Stimulated activated CD8-positive, alpha-beta memory T cell treated with anti-CD3 and anti-CD28 coated beads, Interleukin-2, amount 100 ng/mL, for 48 hours (primary cell): ENCODE measurements at regions not wholly inside any gene's neighbourhood (a gene's known extent, or its start where the extent isn't known, plus 50 kb on each side); places are given as distances from the start of the nearest gene placed in this dataset.

Source experiments
- DNase-seq, 2 donors: peaks; one replicate each; pipeline ENCODE4 v3.0.0-alpha.2; 2020; ENCODE audit warnings: low read depth in 2 of 2

DNA sequence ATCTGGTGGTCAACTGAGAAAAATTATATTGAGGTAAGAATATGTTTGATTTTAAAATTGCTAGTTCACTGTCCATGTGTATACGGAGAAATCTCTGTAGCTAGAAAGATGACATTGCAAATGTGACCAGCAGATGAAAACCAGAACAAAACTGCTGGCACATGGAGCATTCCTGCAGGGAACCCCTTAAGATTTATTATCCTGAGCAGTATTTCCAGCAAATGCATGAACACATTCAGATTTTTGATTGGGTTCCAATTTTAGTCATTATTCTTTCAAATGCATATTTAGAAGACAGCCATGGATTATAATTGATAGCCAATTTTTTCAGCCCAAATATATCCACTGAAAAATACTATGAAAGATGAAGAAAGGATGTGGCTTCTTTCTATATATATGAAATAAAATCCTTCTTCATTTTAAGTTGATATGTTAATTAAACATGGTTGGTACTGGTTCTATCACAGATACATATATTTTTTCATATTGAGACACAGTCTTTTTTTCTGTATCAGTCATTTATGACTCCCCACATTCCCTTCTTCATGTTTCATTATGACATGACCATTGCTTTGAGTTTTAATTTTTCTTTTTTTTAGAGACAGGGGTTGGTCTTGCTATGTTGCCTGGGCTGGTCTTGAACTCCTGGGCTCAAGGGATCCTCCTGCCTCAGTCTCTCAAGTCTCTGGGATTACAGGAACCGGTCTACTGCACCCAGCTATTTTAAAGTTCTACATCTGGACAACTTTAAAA, 376.5 kb downstream of the KLF12 start:
- DNase-seq, result no peak

DNA sequence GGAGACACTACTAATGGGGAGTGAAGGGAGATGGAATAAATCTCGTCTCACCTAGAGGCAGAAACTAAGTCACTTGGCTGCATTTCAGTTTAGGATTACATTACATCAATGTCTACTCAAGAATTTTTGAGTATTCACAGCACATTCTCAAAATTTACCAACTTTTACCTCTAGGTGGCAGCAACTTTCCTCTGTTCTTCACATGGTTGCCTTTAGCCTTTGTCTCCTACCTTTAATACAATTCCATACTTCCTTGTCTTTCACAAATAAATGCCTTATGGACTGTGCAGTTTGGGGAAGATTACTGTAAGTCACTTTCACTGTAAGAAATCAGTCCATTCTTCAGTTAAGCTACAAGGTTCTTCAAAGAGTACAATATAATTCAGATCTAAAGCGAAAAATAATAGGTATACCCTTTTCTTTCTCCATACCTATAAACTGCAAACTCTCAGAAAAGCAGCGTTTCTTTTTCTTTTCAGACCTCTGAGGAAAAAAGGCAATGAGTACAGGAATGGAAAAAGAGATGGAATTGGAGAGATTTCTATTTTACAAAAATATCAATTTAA, 379.4 kb downstream of the KLF12 start:
- no peak for DNase-seq

DNA sequence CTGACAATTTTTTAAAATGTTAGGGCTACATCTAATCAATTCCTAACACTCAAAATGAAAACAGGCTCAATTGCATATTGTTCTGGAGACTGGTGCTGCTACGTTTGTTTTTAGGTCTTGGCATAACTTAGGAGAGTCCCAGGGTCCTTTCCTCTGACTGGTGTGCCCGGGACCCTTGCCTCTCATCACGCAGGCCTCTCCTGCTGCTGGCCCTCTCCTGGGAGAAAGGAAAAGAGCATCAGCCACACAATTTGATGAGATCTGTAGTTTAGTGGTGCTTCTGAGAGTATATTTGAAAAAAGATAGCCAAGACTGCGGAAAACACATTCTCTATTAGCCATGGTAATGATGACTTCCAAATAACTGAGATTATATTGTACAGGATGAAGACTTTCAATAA, 380.0 kb downstream of the KLF12 start:
- no peak for DNase-seq

DNA sequence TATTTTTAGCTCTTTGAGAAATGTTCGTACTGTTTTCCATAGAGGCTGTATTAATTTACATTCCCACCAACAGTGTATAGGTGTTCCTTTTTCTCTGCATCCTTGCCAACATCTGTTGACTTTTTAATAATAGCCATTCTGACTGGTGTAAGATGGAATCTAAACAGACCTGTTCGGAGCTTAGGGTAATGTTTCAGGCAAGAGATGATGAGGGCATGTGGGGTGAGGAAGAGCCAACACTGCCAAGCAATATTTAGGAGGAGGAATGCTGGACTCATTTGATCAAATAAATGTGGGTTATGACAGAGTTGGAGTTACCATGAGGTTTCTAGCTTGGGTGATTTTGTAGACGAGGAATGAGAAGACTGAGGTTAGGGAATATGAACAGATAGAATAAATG, 382.9 kb downstream of the KLF12 start:
- no peak for DNase-seq

DNA sequence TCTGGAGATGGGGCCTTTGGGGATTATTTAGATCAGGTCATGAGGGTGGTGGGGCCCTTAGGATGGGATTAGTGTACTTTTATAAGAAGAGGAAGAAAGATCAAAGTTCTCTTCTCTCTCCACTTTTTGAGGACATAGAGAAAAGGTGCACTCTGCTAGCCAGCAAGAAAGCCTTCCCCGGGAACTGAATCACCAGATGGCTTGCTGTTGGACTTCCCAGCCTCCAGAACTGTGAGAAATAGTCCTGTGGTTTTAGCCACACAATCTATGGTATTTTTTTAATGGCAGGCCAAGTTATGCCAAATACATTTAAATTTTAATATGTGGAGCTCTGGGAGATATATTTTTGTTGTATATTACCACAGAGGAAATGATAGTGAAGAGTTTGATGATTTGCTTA, 385.8 kb downstream of the KLF12 start:
- no peak for DNase-seq

DNA sequence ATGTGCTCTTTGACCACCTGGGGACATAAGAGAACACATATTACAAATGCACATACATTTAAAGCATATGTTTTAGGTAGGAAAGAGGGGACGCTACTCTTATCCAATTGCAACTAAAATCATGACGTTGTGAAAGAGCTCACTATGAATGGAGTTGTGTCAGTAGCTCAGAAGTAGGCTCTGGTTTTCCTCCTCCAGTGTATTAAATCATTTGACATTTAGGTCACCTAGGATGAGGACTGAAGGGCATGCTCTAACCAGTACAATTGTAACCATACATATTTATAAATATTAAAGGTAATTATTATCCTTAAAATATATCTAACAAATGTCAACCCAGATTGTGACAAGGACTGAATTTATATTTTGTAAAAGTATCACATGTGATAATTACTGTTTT, 389.0 kb downstream of the KLF12 start:
- DNase-seq, result no peak

DNA sequence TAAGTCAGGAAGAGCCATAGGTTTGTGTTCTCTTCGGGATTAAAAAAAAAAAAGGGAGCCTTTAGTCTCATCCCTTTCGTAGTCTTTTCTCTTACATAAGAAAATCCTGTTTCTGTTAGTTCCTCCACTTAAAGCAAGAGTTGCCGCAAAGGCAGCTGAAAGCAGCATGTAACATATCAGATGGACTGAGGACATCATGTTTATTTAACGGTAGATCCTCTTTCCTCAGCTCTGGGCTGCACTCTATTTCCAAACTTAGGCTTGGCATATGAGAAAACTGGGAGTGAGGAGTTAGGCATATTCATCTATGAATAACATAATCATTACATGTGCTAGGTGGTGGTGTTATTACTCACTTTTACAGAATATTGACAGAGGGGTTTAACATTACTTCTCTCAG, 391.2 kb downstream of the KLF12 start:
- DNase-seq, result no peak

DNA sequence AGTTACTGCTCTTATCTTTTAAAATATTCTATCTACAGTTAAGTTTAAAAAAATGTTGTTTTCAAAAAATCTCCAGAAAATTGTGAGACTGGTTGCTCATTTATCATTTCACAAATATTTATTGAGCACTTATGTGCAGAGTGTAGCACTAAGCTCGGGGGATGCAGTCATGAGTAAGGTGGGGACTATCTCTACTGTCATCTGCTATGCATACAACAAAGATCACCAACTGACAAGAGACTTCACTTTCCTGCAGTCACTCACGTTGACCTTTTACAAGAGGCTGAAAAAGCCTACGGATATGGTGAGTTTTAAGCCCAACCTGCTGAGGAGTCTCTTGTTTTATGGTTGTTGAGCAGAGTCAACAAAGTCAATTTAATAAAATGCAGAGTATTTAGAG, 392.5 kb downstream of the KLF12 start:
- DNase-seq, result no peak

DNA sequence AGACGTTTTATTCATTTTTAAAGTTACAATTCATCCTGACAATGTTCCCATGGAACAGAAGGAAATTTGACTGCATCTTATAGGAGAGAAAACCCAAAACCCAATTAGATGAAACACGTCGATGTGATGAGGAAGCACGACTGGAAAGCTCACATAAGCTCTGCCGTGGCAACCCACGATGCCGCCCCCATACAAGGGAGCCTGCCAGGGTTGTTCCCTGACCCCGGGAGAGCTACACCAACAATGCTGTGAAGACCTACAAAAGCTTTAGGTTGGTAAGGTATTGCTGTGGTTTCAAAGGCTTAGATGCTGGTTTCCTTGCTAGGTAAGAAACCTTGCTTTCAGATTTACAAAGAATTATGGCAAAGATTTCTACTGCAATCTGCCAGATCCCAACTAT, 393.1 kb downstream of the KLF12 start:
- no peak for DNase-seq

DNA sequence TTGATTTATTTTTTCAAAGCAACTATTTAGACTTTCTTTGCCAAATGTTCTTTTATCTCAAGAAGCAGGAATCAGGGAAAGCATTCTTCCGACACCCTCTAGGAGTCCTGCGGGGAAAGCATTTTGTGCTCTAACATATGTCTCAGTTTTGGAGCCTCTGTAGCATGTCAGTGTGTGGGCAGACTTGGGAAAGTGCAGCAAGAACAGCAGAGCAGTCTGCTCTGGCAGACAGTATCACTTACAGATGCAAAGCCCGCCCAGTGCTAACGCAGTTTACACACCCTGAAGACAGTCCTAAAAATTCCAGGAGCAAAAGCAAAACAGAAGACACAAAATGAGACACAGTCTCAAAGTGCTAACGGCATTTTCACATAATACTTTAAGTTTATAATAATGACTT, 393.5 kb downstream of the KLF12 start:
- DNase-seq, result no peak

DNA sequence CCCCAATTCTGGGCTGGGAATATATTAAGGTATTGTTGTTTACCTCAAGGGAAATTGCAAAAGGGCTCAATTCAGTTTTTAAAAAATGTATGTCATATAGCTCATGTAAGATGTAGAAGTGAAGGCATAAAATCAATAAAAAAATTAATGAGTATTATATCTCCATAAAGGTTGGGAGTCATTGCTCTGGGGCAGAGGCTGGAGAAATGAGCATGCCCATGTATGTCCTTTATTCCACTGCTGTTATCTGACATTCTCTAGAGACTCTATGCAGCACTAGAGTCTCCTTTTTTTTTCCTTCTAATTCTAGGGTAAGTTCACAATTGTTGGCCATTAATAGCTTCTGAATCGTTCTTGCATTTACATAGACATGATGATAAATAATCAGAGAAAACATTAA, 394.8 kb downstream of the KLF12 start:
- DNase-seq, result no peak

DNA sequence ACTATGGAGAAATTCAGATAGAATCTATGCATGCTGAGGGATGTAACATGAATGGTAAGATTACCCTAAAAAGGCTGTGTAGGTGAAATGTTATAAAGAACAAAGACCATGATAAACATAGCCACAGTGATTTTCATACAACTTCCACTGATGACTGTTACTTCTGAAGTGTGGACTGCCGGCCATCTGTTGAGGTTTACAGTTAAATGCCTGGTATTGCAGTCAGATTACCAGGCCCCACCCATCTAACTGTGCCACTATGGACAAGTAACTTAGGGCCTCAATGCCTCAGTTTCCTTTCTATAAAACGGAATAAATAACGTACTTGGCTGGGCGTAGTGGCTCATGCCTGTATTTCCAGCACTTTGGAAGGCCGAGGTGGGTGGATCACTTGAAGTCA, 395.6 kb downstream of the KLF12 start:
- DNase-seq, result no peak

DNA sequence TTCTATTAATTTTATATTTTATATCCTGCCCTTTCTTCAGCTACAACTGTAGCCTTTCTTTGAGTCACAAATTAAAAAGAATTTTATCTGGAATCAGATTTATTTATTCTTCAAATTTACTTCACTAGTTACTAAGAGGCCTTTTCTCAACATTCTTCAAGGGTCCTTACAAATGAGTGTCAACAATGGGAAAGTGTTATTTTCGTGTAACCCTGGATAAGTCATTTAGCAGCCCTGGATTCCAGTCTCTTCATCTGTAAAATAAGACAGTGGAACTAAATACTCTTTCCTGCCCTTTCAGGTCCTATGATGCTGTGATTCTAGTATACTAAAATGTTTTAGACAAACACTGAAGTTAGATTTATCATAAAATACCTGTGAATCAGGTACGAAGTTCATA, 397.0 kb downstream of the KLF12 start:
- DNase-seq, result no peak

DNA sequence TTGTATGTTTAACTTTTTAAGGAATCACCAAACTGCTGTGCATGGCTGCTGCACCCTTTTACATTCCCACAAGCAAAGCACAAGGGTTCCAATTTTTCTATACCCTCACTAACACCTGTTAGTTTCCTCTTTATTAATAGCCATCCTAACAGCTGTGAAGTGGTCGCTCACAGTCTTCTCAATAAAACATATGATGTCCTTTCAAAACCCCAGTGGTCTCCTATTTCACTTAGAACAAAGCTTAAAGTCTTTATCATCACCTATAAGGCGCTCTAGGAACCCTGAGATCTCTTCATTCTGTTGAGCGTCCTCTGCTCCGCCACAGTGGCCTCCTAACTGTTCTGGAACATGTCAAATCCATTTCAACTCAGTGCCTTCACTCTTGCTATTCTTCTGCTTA, 400.5 kb downstream of the KLF12 start:
- DNase-seq, result no peak

DNA sequence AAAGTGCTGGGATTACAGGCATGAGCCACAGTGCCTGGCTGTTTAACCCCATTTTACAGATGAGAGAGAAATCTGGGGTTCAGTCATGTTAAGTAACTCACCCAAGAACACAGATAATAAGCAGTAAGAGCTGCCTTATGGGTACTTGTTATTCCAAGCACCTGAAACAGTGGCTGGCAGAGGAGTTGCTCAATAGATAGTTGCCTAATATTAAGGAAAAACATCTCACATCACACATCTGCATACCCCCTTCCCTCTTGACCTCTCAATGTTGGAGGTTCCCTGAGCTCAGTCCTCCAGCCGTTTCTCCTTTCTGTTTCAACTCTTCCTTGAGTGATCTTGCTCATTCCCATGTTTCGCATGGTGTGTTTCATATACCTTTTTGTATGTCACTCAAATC, 401.9 kb downstream of the KLF12 start:
- no peak for DNase-seq

DNA sequence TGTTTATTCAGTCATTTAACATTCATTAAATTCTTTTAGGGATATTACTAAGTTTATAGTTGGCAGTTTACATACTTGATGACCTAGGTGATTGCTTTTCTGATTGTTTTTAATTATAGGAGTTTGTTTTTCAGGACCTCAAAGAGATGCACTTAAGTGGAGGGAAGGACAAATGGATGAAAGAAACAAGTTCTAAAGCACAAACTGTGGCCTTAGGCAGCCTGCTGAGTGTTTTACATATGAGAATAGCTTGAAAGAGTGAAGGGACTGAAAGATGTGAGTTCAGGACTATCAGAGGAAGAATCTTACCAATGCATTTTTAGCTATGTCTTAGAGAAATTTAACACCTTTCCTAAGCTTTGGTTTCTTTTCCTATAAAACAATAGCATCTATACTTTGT, 402.6 kb downstream of the KLF12 start:
- no peak for DNase-seq

DNA sequence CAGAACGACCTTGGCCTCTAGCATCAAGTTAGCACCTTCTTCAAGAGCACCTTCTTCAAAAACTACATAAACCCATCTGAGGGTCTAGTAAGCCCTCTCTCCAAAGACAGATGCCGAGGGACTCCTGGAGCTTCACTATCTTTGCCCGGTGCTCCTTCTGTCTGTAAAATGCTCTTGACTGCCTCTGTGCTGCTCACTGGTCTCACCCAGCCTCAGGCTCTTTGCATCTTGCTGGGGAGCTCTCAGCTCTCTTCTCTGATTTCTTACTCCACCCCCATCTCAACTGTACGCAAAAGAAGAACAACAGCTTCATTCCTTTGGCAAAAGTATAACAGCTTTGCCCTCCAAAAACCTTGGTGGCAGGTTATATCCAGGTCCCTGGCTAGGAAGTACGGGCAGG, 404.2 kb downstream of the KLF12 start:
- no peak for DNase-seq

DNA sequence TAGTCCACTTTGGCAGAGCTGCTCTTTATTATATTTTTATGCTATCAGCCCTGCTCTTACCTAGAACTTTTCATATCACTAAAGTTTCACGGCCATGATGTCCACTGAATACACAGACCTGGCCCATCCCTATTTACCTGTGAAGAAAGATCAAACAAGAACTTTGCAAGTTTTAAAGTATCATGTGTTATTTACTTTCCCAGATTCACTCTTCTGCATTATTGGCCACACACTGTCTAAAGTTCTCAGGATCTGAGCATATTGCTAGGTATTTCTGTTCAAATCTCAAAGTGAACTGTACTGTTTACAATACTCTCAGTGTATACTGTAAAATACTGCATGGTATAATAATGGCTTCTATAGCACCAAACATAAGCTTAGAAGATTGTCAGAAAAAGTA, 405.2 kb downstream of the KLF12 start:
- no peak for DNase-seq

DNA sequence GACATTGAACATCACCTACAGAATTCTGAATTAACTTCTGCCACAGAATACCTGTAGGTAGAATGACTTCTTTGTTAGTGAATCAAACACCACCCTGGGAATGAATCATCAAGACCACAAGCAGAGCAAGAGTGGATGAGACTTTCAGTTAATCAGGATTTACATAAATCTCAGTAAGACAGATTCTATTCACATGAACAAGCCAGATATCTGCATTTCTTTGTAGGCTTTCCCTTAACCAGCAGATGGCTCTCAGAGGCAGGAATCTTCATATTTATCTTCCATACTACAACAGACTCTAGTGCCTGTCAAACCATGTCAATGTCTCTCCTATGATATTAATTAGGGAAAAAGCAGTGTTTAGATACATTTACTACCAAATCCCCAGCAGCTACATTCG, 412.1 kb downstream of the KLF12 start:
- DNase-seq, result no peak

DNA sequence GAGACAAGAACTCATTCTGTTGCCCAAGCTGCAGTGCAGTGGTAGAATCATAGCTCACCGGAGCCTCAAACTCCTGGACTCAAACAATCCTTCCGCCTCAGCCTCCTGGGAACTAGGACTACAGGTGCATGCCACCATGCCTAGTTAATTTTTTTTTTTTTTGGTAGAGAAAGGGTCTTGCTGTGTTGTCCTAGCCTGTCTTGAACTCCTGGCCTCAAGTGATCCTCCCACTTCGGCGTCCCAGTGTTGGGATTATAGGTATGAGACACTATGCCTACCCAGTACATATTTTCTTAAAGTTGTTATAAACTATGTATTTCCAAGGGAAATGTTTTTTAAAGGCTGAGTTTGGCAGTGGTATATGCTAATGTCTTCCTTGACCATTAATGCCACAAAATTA, 412.6 kb downstream of the KLF12 start:
- DNase-seq, result no peak

DNA sequence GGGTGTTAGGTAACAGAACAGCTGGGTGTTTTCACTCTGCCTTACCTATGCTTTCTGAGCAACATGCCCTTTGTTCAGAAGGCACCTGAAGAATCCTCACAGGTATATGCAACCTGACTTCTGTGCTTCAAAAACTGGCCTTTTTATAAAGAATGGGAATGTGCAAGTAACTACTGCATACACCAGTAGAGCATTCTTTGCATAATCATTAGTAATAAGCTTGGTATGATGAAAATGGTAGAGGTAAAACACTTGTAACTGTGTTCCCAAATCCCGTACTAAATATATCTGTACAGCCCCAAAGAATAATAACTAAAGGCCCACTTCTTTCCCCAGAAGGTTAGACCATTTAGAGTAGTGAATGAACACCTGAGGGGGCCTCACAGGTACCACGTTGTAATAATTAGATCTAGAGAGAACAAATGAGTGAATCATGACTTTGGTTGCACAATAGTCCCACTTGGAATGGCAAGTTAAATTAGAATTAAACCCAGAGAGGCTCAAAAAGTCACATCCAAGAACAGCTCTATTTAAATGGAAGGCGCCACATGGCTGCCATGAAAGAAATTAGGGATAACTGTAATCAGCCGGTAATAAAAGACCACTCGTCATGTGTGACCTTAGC, 413.9 kb downstream of the KLF12 start:
- no peak for DNase-seq

DNA sequence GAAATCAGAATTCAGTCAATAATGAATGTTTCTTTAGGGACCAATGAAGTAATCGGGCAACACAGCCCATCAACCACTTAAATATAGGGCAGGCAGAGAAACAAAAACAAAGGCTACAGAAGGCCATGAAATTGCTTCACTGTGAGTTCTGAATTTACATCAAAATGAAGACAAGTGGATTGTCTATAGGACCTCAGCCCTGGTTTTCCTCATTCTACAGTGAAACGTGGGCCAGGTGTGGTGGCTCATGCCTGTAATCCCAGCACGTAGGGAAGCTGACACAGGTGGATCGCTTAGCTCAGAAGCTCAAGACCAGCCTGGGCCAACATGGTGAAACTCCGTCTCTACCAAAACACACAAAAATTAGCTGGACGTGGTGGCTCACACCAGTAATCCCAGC, 416.0 kb downstream of the KLF12 start:
- DNase-seq, result no peak

DNA sequence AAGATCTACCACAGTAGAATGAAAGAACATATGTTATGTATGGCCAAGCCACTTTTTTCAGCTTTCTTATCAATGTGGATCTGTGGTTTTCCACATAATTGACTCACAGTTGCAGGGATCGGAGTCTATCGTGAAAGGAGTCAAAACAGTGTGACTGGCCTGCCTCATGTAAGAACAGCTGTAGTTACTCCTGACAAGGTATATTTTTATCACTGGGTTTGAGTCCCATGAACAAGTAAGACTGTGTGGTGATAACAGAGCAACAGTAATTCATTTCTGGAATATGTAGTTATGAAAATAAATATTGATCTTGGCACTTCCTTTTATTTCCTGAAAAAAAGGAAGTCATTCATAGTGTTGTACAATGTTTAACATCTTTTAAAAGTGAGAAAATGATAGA, 416.6 kb downstream of the KLF12 start:
- no peak for DNase-seq
